Activated CD4-positive, alpha-beta T cell treated with anti-CD3 and anti-CD28 coated beads, Interleukin-2, amount 50 U/mL, for 16 hours (primary cell): ENCODE measurements at regions not wholly inside any gene's neighbourhood (a gene's known extent, or its start where the extent isn't known, plus 50 kb on each side); places are given as distances from the start of the nearest gene placed in this dataset.

ENCODE experiments used
- DNase-seq: peaks from one replicate; pipeline ENCODE4 v3.0.0-alpha.2; 2020

DNA sequence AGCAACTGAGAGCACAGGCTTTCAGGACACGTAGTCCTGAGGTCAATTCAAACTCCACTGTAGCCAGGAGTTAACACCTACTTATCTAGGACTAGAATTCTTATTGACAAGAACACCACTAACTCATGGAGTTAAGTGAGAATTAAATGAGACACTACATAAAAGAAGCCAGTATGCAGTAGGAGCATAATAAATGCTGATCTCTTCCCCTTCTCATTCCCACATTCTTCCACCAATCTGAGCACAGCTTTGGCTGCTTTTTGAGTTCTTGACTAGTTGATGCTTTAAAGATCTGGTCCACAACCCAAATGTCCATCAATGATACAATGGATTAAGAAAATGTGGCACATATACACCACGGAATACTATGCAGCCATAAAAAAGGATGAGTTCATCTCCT, 55.2 kb downstream of the TTC32 start:
- DNase-seq: no peak

DNA sequence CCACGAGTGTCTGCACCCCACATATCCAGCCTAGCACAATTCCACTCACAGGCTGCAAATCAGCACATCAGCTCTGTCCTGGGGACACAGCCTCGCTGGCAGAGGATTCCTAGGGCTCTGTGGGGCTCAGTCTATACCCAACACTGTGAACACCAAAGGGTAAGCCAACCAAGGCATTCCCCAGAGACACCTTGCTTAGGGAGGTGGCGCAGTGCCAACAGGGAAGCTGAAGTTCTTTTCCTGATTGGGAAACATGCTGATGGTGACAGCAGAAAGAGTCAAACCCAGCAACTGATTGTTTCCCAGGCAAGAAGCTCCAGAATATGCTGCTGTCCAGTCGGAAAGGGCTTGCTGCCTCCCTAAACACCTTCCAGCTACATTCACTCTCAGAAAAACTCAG, 55.8 kb downstream of the TTC32 start:
- no peak for DNase-seq

DNA sequence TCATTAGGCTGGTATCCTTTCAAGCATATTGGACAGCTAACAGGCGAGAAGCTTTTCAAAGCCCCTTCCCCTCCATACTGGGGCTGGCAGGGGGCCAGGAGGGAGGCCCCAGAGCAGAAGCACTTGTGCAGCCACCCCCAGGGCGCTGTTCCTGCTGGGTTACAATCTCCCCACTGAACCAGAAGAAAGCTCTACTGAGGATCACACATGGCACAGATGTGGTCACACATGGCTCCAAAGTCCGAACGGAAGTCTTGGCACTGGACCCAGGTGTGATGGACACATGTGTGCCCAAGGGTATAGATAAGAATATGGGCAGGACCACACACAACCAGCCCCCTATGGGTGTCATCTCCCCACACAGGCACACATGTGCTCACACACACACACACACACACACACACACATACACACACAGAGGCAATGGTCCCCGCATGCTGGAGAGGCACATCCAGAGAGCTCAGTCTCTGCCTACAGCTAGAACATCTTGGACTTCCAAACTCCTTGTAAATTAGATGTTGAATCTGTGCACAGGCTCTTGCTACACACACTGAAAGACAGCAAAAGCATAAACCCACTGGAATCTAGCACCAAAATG, 56.4 kb downstream of the TTC32 start:
- DNase-seq: no peak

DNA sequence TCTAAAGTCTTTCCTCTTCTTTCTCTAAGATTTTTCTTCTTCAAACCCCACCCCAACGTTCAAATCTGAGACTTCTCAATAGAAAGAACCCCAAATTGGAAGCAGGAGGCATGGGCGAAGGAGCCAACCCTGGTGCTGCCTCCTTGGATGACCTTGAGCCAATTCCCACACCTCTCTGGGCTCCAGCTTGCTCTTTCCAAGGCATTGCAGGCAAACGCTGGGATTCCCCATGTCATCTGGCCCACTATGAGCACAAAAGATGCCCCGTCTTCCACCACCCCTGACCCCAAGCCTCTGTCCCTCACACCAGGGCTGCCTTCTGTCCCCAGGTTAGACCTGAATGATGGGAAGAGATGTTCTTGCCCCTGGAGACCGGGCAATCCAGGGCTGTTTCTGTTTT, 57.0 kb downstream of the TTC32 start:
- DNase-seq: no peak

DNA sequence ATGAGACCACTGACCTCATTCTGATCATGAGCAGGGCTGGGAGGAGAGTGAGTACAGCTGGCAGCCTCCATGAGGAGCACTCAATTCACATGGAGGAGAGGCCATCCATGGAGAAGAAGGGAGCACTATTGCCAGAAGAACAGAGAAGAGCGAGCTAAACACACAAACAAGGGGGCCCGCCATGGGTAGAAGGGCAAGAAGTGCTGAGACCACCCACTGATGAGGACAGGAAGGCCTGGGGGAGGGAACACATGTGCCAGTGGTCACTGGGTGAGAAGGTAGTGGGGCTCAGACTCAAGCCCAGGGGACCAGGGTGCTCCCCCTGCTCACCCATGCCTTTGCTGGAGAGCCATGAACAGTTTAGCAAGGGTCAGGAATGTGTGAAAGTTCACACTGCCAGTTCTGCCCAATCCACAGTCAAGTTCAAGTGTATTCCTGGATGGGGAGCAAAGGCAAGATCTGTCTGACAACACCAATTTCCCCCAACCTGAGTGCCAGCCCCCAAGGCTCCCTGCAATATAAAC, 57.7 kb downstream of the TTC32 start:
- DNase-seq: no peak

DNA sequence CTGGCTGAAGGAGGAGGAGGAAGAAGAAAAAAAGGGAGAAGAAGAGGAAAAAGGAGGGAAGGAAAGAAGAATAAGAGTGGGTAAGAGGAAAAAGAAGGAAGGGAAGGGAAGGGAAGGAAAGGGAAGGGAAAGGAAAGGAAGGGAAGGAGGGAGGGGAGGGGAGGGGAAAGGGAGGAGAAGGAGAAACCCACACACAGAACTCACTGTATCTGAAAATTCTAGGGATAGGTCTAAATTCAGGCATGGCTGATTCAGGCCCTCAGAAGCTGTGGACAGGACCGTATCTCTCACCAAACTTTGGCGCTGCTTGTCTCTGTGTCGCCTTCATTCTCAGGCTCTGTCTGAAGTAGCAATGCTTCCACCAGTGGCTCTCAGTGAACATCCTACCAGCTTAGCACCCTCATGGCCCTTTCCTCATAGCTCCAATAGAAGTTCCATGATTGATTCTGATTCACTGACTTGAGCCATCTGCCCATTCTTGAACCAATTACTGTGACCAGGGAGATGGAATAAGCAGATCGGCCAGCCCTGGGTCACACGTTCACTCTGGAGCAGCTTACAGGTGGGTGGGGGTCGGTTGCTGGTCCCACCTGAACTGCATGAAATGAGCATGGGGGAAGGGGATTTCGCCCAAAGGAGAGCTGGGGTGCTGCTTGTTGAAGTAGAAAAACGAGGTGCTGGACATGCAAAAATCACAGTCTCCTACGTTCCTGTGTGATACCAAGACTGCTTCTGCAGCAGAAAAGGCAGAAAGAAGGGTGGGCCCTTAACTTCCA, 59.7 kb downstream of the TTC32 start:
- no peak for DNase-seq

DNA sequence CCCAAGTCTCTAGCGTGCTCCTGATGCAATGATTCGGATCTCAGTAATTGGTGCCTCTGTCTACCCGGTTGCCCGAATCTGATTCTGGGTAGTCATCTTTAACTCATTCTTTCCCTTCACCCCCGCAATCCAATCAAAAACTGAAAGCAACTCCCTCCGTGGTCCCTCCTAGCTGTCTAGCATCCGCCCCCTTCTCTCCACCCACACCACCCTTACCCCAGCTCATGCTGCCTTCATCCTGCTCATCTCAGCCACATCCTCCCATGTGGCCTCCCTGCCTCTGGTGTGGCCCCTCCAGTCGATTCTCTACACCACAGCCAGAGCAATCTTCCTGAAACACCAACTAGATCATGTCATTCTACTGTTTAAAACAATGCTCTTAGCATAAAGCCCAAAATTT, 62.3 kb downstream of the TTC32 start:
- DNase-seq: no peak

DNA sequence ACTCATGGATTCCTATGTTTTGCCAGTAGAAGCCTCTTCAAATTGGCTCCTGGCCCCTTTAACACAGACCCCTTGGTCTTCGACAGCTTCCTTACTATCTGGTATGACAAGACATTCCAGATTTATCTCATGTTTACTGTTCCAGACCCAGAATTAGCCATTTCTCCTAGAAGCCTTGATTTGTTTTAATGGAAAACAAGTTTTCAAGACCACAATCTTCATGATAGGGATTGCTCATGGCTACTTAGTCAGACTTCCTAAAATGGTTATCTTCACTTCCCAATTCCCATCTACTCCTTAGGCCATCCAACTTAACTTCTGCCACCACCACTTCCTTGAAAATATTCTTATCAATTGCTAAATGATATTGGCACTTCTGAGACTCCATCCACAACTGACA, 63.2 kb downstream of the TTC32 start:
- no peak for DNase-seq

DNA sequence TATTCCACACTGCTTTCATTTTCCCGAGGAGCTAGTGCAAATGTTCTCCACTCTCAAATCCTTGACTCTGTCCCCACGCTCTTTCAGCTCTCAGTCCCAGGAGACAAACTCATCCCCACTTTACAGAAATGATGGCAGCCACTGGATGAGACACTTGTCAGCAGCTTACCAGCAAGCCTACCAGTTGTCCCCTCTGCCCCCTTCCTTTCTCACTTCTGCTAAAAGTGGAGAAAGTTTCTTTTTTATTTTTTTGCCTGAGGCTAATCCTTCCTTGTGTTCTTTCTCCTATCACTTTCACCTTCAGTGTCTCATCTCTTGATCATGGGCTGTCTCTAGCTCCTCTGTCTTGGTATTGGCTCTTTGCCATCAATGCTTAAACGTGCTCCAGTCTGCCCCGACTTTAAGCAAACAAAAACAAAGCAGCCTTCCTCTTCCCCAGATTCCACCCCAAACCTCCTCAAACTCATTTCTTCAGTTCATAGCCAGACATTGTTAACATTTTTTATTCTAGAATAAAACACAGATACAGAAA, 64.5 kb downstream of the TTC32 start:
- DNase-seq: no peak

DNA sequence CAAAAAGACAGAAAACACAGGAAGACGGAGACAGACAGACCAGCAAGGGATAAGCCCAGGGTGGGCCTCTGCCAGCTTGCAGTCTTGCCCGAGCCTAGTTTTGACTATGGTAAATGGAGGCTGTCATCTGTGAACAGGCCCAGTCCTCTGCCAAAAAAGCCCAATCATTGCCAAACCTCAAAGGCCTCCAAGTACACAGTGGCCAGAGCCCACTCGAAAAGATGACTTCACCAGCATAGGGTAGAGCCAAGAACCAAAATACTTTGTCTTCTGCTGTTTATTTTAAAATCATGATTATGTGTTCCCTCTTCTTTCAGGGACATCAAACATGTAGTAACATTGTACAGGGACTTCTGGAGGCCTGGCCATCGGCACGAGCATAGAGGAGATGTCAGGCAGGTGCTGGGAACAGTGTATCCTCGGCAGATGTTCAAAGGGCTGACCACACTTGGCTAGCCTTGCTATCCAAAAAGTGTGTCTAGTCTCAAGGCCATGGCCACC, 66.0 kb downstream of the TTC32 start:
- DNase-seq: no peak

DNA sequence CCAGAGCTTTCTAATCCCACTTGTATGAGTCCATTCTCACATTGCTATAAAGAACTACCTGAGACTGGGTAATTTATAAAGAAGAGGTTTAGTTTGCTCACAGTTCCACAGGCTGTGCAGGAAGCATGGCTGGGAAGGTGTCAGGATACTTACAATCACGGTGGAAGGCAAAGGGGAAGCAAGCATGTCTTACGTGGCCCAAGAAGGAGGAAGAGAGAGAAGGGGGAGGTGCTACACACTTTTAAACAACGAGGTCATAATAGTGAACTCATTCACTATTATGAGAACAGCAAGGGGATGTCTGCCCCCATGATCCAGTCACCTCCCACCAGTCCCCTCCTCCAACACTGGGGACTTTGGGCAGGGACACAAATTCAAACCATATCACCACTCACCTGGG, 67.8 kb downstream of the TTC32 start:
- no peak for DNase-seq

DNA sequence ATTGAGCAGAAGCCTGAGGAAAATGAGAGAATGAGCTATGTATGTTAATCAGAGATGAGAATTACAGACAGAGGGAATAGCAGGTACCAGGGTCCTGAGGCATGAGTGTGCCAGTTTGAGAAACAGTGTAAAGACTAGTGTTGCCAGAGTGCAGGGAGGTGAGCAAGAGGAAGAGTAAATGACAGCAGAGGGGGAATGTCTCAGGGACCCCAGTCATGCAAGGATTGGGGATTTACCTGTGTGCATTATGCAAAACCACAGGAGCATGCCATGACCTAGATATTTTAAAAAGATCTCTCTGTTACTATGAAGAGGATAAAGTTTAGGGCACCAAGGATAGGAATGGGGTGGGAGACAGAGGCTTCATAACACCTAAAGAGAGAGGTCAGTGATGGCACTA, 72.1 kb downstream of the TTC32 start:
- no peak for DNase-seq

DNA sequence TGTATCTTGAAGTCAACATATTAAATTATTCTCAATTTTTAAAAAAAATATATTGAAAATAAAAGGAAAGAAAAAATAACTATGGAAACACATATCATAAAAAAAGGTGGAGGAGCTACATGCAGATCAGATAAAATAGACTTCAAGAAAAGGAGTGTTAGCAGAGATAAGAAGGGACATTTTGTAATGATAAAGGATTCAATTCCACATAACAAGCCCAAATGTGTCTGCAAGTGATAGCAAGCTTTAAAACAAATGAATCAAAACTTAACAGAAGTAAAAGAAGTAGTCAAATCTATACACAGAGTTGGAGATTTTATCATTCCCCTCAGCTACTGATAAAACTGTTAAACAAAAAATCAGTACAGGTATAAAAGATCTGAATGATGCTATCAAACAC, 74.9 kb downstream of the TTC32 start:
- no peak for DNase-seq

DNA sequence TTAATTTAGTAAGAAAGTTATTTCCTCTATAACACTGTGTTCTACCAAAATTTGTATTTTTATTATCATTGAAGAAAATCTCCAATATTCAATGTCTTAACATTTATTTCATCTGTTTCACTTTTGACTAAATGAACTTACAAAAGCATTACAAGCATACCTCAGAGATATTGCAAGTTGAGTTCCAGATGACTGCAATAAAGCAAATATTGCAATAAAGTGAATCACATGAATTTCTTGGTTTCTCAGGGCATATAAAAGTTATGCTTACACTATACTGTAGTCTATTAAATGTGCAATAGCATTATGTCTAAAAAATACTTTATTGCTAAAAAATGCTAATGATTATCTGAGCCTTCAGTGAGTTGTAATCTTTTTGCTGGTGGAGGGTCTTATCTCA, 78.3 kb downstream of the TTC32 start:
- DNase-seq: no peak

DNA sequence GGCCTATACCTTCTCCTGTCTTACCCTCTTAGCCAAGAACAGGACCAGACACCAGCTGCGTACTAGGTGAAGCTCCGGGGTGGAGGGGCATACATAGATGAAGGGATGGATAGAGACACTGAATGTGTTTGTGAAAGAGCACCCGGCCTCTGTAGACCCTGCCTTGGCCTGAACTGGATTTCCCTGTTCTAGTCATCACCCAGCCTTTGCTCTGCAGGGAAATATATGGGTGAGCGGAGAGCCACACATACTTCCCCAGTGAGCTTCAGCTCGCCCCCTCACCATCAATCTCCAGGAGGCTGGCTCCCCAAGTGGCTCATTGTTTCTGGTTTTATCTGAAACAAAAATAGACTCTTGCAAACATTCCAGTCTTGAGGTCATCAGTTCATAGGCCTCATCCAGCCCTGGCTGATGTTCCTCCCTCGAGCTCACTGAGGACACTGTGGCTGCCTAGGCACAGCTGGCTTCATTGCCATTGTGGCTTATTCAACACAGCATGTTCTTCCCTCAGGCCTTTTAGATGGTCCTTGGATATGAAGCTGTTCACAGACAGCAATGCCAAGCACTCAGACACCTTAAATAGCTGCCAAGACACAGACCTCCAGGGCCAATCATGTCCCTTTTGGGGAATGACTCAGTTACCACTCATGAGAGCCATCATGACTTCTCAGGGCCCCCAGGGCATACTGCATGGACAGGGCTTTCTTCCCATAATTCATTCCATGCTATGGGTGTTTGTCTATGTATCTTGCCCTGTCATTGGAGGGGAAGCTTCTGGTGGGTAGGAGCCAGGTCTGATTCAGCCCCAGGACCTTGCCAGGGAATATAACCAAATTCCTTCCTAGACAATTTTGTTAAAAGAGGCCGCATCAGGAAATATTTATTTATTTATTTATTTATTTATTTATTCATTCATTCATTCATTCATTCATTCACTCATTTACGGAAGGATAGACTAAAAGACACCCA, 82.4 kb downstream of the TTC32 start:
- no peak for DNase-seq

DNA sequence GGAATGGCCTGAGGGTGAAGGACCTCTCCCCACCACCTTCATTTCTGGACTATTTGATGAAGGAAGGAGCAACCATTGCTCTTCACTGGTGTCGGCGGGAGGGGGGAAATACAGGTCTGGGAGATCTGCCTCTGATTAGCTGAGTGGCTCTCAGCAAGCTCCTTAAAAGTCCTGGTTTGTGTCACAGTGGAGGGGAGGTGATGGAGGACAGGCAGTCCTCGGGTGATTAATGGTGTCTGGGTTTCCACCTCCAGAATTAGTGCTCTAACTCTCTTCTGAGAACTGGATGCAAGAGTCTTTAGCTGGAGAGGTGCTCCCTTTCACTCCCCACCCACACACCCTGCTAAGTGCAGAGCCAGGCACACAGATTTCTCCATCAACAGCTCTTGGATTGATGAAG, 83.2 kb downstream of the TTC32 start:
- DNase-seq: no peak

DNA sequence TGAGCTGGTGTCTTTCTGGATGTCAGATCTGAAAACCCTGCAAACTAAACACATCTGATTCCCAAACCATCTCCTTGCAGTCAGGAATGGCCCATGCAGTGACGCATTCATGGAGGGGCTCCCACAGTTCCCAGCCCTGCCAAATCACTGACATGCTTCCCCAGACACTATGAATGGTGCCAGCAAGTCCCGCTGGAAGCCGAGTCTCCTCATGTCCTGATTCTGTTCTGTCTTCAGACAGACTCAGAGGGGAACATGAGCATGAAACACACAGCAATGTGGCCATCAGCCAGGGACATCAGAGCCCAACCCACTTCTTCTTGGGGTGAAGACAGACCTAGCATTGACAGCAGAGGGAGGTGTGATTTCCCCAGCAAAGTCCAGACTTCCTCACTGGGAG, 83.7 kb downstream of the TTC32 start:
- no peak for DNase-seq

DNA sequence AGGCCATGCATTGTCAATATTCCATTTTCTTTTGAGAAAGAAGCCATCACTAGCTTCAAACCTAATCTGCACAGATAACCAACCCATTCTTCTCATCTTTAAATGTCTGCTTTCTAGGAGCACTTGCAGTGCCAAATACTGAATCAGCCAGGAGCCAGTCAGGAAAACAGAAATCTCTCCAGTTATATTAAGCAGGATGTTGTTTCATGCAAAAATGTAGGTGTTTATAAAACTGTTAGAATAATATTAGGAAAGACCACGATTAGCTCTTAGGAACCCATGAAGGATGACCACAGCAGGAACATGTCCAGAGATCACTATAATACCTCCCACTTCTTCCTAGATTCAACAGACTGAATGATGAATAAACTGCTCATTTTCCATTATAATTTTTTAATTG, 86.0 kb downstream of the TTC32 start:
- no peak for DNase-seq

DNA sequence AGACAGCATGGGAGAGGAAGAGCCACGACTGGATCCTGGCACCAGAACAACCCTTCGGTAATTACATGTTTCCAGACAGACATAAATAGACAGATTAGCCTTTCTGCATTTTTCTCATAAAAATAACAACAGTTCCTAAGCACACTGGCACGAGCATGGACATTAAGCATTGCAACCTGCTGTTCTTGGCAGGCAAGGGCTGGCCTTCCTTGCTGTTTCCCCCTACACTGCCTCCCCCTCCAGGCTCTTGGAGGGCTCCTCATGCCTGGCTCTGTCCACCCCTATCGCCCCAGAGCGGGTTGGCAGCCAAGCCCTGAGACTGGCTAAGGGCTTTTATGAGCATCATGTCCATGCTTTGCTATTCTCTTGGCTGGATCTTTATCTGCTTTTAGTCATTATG, 89.6 kb downstream of the TTC32 start:
- no peak for DNase-seq

DNA sequence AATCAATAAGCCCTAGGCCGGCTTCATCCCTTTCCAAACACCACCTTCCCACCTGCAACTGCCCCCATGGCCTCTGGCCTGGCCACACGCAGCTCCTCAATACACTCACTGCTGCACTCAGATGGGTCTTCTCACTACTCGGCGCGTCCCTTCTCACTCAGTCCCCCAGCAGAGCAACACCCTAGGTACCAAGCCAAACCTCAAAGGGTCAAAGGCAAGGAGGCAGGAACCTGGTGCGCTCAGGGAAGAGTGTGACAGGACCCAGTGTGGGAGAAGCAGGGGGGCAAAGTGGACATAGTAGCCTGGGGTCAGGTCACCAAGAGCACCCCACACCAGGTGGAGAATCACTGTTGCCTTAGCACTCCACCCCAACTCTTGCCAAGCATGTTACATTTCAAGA, 90.6 kb downstream of the TTC32 start:
- DNase-seq: no peak

DNA sequence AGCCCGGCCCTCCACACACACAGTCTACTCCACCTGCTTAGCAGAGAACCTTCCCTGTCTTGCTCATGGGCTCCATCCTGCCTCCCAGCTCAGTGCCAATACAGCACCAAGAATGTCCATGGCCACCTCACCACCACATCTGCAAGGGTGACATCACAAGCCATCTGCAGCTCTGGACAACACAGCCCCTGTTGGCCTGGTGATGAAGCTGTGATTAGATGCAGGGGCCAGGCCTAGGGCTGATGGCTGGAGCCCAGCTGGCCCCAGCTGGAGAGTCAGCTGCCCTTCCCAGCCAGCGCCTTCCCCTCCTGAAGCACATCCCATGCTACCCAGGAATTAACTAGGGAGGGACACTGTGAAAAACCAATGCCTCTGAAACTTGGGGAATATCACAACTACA, 91.1 kb downstream of the TTC32 start:
- no peak for DNase-seq

DNA sequence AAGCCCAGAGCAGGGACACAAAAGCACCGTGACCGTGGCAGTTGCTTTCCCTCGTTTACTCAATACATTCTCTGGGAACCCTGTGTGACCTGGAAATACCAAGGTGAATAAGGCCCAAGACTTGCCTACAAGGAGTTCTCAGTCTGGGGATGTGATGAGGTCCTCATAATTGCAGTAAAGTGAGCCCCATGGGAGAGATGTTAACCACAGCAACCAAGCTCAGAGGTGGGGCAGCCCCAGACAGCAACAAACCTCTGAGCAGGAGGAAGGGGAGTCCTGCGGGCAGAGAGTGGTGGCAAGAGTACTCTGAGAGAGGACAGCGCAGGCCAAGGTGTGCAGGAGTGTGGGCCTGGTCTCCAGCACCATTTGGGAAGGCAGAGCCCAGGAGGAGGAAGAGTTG, 91.6 kb downstream of the TTC32 start:
- DNase-seq: no peak

DNA sequence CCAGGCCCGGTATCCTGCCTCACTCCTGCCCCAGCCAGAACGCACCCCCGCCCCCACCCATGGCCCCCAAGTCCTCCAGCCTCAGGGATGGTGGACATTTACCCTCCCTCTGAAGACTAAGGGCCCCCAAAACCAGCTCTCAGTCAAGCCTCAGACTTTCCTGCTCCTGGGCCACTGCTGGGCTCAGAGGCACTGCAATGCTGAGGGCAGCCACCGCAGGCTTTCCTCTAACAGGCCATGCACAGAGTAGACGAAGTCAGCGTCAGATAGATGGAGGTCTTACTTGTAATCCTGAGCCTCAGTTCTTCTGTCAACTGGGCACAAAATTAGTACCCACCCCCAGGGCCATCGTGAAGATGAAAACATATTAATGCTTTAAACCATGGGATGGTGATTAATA, 92.6 kb downstream of the TTC32 start:
- no peak for DNase-seq
